SU-DHL-6 (cell line): ENCODE measurements at regions not wholly inside any gene's neighbourhood (a gene's known extent, or its start where the extent isn't known, plus 50 kb on each side); places are given as distances from the start of the nearest gene placed in this dataset.

Source experiments
- H2AFZ ChIP-seq: fragments of 200-600 bp; sonication (generic); 2 replicates; pipeline ENCODE4 v1.6.1; 2014; ENCODE audit warnings: low read depth, mild to moderate bottlenecking, moderate library complexity, mixed read lengths, antibody characterized with exemption, low read length; ENCODE audit not compliant: severe bottlenecking
- H3F3A ChIP-seq: fragments of 200-600 bp; shearing (Covaris generic); 2 replicates; pipeline ENCODE4 v1.6.0; 2016; ENCODE audit warnings: antibody characterized with exemption, mild to moderate bottlenecking; ENCODE audit not compliant: insufficient read depth
- H3K27ac ChIP-seq: fragments of 200-600 bp; sonication (generic); 2 replicates; pipeline ENCODE4 v1.5.1; 2016; ENCODE audit warnings: low read depth, mild to moderate bottlenecking, low read length, moderate library complexity, mixed read lengths
- H3K27me3 ChIP-seq: fragments of 200-600 bp; sonication (generic), shearing (Covaris generic); 2 replicates; pipeline ENCODE4 v1.6.0; 2014; ENCODE audit warnings: mild to moderate bottlenecking, low read length
- H3K36me3 ChIP-seq: fragments of 200-600 bp; sonication (generic); 2 replicates; pipeline ENCODE4 v1.6.1; 2014; ENCODE audit warnings: mild to moderate bottlenecking, low read length, mixed read lengths
- H3K4me2 ChIP-seq: fragments of 300-600, 200-600 bp; shearing (Covaris generic), sonication (generic); 2 replicates; pipeline ENCODE4 v1.6.0; 2014; ENCODE audit warnings: low read length, low read depth, mild to moderate bottlenecking; ENCODE audit not compliant: poor library complexity, severe bottlenecking
- H3K4me3 ChIP-seq: fragments of 200-600 bp; sonication (generic); 2 replicates; pipeline ENCODE4 v1.5.1; 2014; ENCODE audit warnings: antibody characterized with exemption, low read length, mild to moderate bottlenecking, mixed read lengths; ENCODE audit not compliant: insufficient read depth, poor library complexity, severe bottlenecking
- H3K79me2 ChIP-seq: fragments of 200-600 bp; sonication (generic); 2 replicates; pipeline ENCODE4 v1.6.1; 2014; ENCODE audit warnings: mild to moderate bottlenecking, low read length, moderate library complexity; ENCODE audit not compliant: insufficient read depth
- H3K9ac ChIP-seq: fragments of 200-600 bp; sonication (generic); 2 replicates; pipeline ENCODE4 v1.7.0; 2014; ENCODE audit warnings: mild to moderate bottlenecking, low read length
- H3K9me2 ChIP-seq: fragments of 200-600 bp; sonication (generic); replicated peaks from 2 replicates; pipeline ENCODE4 v1.6.1; 2014; ENCODE audit warnings: low read length; ENCODE audit not compliant: insufficient read depth
- H3K9me3 ChIP-seq: fragments of 200-600 bp; sonication (generic); 2 replicates; pipeline ENCODE4 v1.6.1; 2014; ENCODE audit warnings: low read length, mixed read lengths; ENCODE audit not compliant: insufficient read depth
- H4K20me1 ChIP-seq: fragments of 200-600 bp; sonication (generic); 2 replicates; pipeline ENCODE4 v1.6.1; 2014; ENCODE audit warnings: low read depth, mild to moderate bottlenecking, antibody characterized with exemption, low read length, moderate library complexity, mixed read lengths
- CTCF ChIP-seq: fragments of 200-600 bp; sonication (generic); IDR thresholded peaks from one replicate; pipeline ENCODE4 v1.5.1; 2017; ENCODE audit warnings: antibody characterized with exemption, mild to moderate bottlenecking, low read length, moderate library complexity; ENCODE audit not compliant: insufficient read depth, poor library complexity, severe bottlenecking
- EZH2phosphoT487 ChIP-seq: fragments of 200-600 bp; sonication (generic), shearing (Covaris generic); conservative IDR thresholded peaks from 2 replicates; pipeline ENCODE4 v1.6.1; 2018; ENCODE audit warnings: mild to moderate bottlenecking, antibody characterized with exemption, low read length, moderate library complexity, mixed read lengths

GRCh38 chr2:122244598-122245229 is 489.3 kb downstream of the TSN start:
- no peak overlapping the region for H3K4me2 ChIP-seq
- H3K36me3 ChIP-seq, result no peaks in the 10 kb centered on the region
- TF ChIP-seq CTCF, result no peak
- no peak for TF ChIP-seq EZH2phosphoT487
- no peaks in the 10 kb centered on the region for H3F3A ChIP-seq
- no peaks in the 10 kb centered on the region for H3K27me3 ChIP-seq
- no peaks in the 10 kb centered on the region for H3K9me2 ChIP-seq
- no peaks in the 10 kb centered on the region for H3K9me3 ChIP-seq
- no peaks in the 10 kb centered on the region for H3K79me2 ChIP-seq
- H3K9ac ChIP-seq, result no peak overlapping the region
- no peak overlapping the region for H3K4me3 ChIP-seq
- no peak overlapping the region for H2AFZ ChIP-seq
- H4K20me1 ChIP-seq, result no peaks in the 10 kb centered on the region
- no peak overlapping the region for H3K27ac ChIP-seq

- H3K27me3 ChIP-seq, result no peaks in the 10 kb centered on the region
- no peaks in the 10 kb centered on the region for H3K79me2 ChIP-seq
- no peak overlapping the region for H3K27ac ChIP-seq
- no peak overlapping the region for H2AFZ ChIP-seq
- H3K4me3 ChIP-seq, result no peak overlapping the region
- no peaks in the 10 kb centered on the region for H3F3A ChIP-seq
- no peak overlapping the region for H3K9ac ChIP-seq
- no peak overlapping the region for H3K4me2 ChIP-seq
- H3K9me2 ChIP-seq, result no peaks in the 10 kb centered on the region
- no peaks in the 10 kb centered on the region for H3K36me3 ChIP-seq
- H3K9me3 ChIP-seq, result no peaks in the 10 kb centered on the region
- TF ChIP-seq CTCF (no peak), EZH2phosphoT487 (no peak)
- H4K20me1 ChIP-seq, result no peaks in the 10 kb centered on the region
These were observed 494.2 kb downstream of the TSN start for GRCh38 chr2:122249673-122250072.

- Histone ChIP-seq H3K79me2 (no peaks in the 10 kb centered on the region), H3K36me3 (no peaks in the 10 kb centered on the region), H2AFZ (no peak overlapping the region), H3K27me3 (no peaks in the 10 kb centered on the region), H3K9ac (no peak overlapping the region), H3F3A (no peaks in the 10 kb centered on the region), H3K9me2 (no peaks in the 10 kb centered on the region), H4K20me1 (no peaks in the 10 kb centered on the region), H3K27ac (no peak overlapping the region), H3K4me2 (no peak overlapping the region), H3K9me3 (no peaks in the 10 kb centered on the region), H3K4me3 (no peak overlapping the region)
- TF ChIP-seq EZH2phosphoT487, result no peak
- TF ChIP-seq CTCF, result no peak
These were observed 495.7 kb downstream of the TSN start for GRCh38 chr2:122251158-122251557.

GRCh38 chr2:122251566-122251965 is 496.1 kb downstream of the TSN start:
- Histone ChIP-seq H3K27ac (no peak overlapping the region), H2AFZ (no peak overlapping the region)

More at GRCh38 chr2:122251566-122251965, 496.1 kb downstream of the TSN start:
- H3K4me2 ChIP-seq, result no peak overlapping the region
- H3K9ac ChIP-seq, result no peak overlapping the region
- H4K20me1 ChIP-seq, result no peaks in the 10 kb centered on the region
- H3K9me3 ChIP-seq, result no peaks in the 10 kb centered on the region
- no peak overlapping the region for H3K4me3 ChIP-seq
- H3K79me2 ChIP-seq, result no peaks in the 10 kb centered on the region
- no peaks in the 10 kb centered on the region for H3F3A ChIP-seq
- no peaks in the 10 kb centered on the region for H3K9me2 ChIP-seq
- H3K36me3 ChIP-seq, result no peaks in the 10 kb centered on the region
- H3K27me3 ChIP-seq, result no peaks in the 10 kb centered on the region
- no peak for TF ChIP-seq EZH2phosphoT487
- TF ChIP-seq CTCF, result no peak
